ENCODE measurements at regions not wholly inside any gene's neighbourhood (a gene's known extent, or its start where the extent isn't known, plus 50 kb on each side); places are given as distances from the start of the nearest gene placed in this dataset.

GRCh38 chr16:9568261-9568660 lies 476.8 kb downstream of the HAPSTR1 start:
- H3K27ac ChIP-seq, result no peak overlapping the region
- H3K4me3 ChIP-seq, result no peak overlapping the region
- no peaks in the 10 kb centered on the region for H3K36me3 ChIP-seq
- intact Hi-C loops (cut with DNase I), result no loop called here
- no peak for TF ChIP-seq CTCF (IDR thresholded peaks at IDR 0.05)
- TF ChIP-seq POLR2A (IDR thresholded peaks at IDR 0.05), result no peak
- H3K4me1 ChIP-seq, result no peaks in the 10 kb centered on the region
- H3K9me3 ChIP-seq, result no peaks in the 10 kb centered on the region
- no peak for DNase-seq
- H3K27me3 ChIP-seq, result no peaks in the 10 kb centered on the region
- WGBS, 2 donors, result 66 to 82% methylated on average over 2 of the region's 2 CpGs

GRCh38 chr16:9570521-9570920 lies 479.1 kb downstream of the HAPSTR1 start:
- Histone ChIP-seq H3K4me3 (no peak overlapping the region), H3K36me3 (no peaks in the 10 kb centered on the region), H3K4me1 (no peaks in the 10 kb centered on the region), H3K27ac (no peak overlapping the region), H3K9me3 (no peaks in the 10 kb centered on the region), H3K27me3 (no peaks in the 10 kb centered on the region)
- DNase-seq, result no peak
- intact Hi-C loops (cut with DNase I), result no loop called here
- WGBS, 2 donors, result 52 to 59% methylated on average over 3 of the region's 3 CpGs
- TF ChIP-seq POLR2A (IDR thresholded peaks at IDR 0.05) (no peak), CTCF (IDR thresholded peaks at IDR 0.05) (no peak)

- WGBS, 2 donors, result 56 to 57% methylated on average over 7 of the region's 7 CpGs
- H3K27ac ChIP-seq, result no peak overlapping the region
- H3K4me3 ChIP-seq, result no peak overlapping the region
- TF ChIP-seq POLR2A (IDR thresholded peaks at IDR 0.05) (no peak), CTCF (IDR thresholded peaks at IDR 0.05) (no peak)
- no peaks in the 10 kb centered on the region for H3K27me3 ChIP-seq
- intact Hi-C loops (cut with DNase I), result no loop called here
- no peaks in the 10 kb centered on the region for H3K4me1 ChIP-seq
- H3K9me3 ChIP-seq, result no peaks in the 10 kb centered on the region
- no peak for DNase-seq
- H3K36me3 ChIP-seq, result no peaks in the 10 kb centered on the region
Observed at GRCh38 chr16:9578459-9578858, 487.0 kb downstream of the HAPSTR1 start.

GRCh38 chr16:9580025-9580424 lies 488.6 kb downstream of the HAPSTR1 start:
- no peak for TF ChIP-seq POLR2A (IDR thresholded peaks at IDR 0.05)
- no peak for TF ChIP-seq CTCF (IDR thresholded peaks at IDR 0.05)
- no peaks in the 10 kb centered on the region for H3K27me3 ChIP-seq
- H3K27ac ChIP-seq, result no peak overlapping the region
- no peaks in the 10 kb centered on the region for H3K4me1 ChIP-seq
- whole genome bisulfite sequencing, 2 donors, result 71 to 93% methylated on average over 2 of the region's 2 CpGs
- intact Hi-C loops (cut with DNase I), result no loop called here
- H3K4me3 ChIP-seq, result no peak overlapping the region
- H3K9me3 ChIP-seq, result no peaks in the 10 kb centered on the region
- H3K36me3 ChIP-seq, result no peaks in the 10 kb centered on the region
- no peak for DNase-seq

- Histone ChIP-seq H3K9me3 (no peaks in the 10 kb centered on the region), H3K4me1 (no peaks in the 10 kb centered on the region), H3K36me3 (no peaks in the 10 kb centered on the region), H3K27ac (no peak overlapping the region), H3K4me3 (no peak overlapping the region), H3K27me3 (no peaks in the 10 kb centered on the region)
- WGBS, 2 donors, result 0 to 25% methylated on average over 1 of the region's 1 CpG
- no peak for DNase-seq
- TF ChIP-seq POLR2A (IDR thresholded peaks at IDR 0.05), result no peak
- TF ChIP-seq CTCF (IDR thresholded peaks at IDR 0.05), result no peak
- intact Hi-C loops (cut with DNase I), result no loop called here
Observed at GRCh38 chr16:9593440-9593839, 502.0 kb downstream of the HAPSTR1 start.
